GM12878 (cell line): ENCODE measurements at regions not wholly inside any gene's neighbourhood (a gene's known extent, or its start where the extent isn't known, plus 50 kb on each side); places are given as distances from the start of the nearest gene placed in this dataset.

Source experiments
- ATAC-seq: fragments of 200-7000 bp; cut with Tn5 transposase; 3 replicates; pipeline ENCODE4 v1.9.1; 2020; ENCODE audit warnings: mild to moderate bottlenecking, moderate library complexity
- BruUV-seq: library from RNA; stranded (reverse); fragments of 400-500 nt; replicated peaks from 2 replicates; lab custom pipeline; 2021; lab: Mats Ljungman, UMichigan
- CTCF ChIA-PET: fragments of 300-600 bp; sonication (Branson Sonifier 250); formaldehyde crosslinking; extraction: SDS; loops from one replicate; lab custom pipeline; 2021; ENCODE audit warnings: inconsistent platforms; lab: Yijun Ruan, JAX
- POLR2A ChIA-PET: fragments of 350-600 bp; formaldehyde crosslinking; extraction: SDS; loops from one replicate; lab custom pipeline; 2021; ENCODE audit warnings: inconsistent platforms; lab: Charles Lee
- RAD21 ChIA-PET: fragments of 300-600 bp; sonication (Branson Sonifier 250); formaldehyde crosslinking; loops from one replicate; lab custom pipeline; 2023; ENCODE audit warnings: antibody characterized with exemption; ENCODE audit not compliant: unreplicated experiment; lab: Charles Lee
- SMC1A ChIA-PET: fragments of 300-600 bp; sonication (Branson Sonifier 250); formaldehyde crosslinking; loops from one replicate; lab custom pipeline; 2023; ENCODE audit not compliant: unreplicated experiment, uncharacterized antibody; lab: Charles Lee
- DNase-seq: peaks from one replicate; pipeline ENCODE4 v3.0.0-alpha.2; 2011; ENCODE audit warnings: low read depth, low spot score
- FAIRE-seq: peaks from 3 replicates; lab custom pipeline; 2011; peaks lifted over from hg19 to GRCh38; lab: Jason Lieb, UNC
- H2AFZ ChIP-seq: 2 replicates; pipeline ENCODE4 v1.6.0; 2011; ENCODE audit warnings: low read depth, low read length, control low read depth; ENCODE audit not compliant: control insufficient read depth
- H3K27ac ChIP-seq: 2 replicates; pipeline ENCODE4 v1.5.1; 2011; ENCODE audit warnings: control low read depth; ENCODE audit not compliant: control insufficient read depth, insufficient read depth
- H3K27me3 ChIP-seq, 2 experiments: replicated peaks in 1 of 2; 2 replicates each; pipeline versions ENCODE4 v1.6.0 to v1.6.1; 2011; ENCODE audit warnings: low read length in 1 of 2; ENCODE audit not compliant: control insufficient read depth in 2 of 2, insufficient read depth in 2 of 2
- H3K36me3 ChIP-seq, 2 experiments: 2 replicates each; pipeline ENCODE4 v1.5.1; 2011; ENCODE audit warnings: low read length in 1 of 2; ENCODE audit not compliant: control insufficient read depth in 2 of 2, insufficient read depth in 2 of 2
- H3K4me1 ChIP-seq: 2 replicates; pipeline ENCODE4 v1.6.1; 2011; ENCODE audit warnings: mild to moderate bottlenecking, low read length, moderate library complexity, mixed read lengths; ENCODE audit not compliant: control insufficient read depth, insufficient read depth
- H3K4me2 ChIP-seq: 2 replicates; pipeline ENCODE4 v1.6.0; 2011; ENCODE audit warnings: control low read depth; ENCODE audit not compliant: control insufficient read depth, insufficient read depth
- H3K4me3 ChIP-seq: fragments of 200-600 bp; sonication (generic); 2 replicates; pipeline ENCODE4 v1.5.1; 2016
- H3K79me2 ChIP-seq: 2 replicates; pipeline ENCODE4 v1.6.0; 2011; ENCODE audit warnings: low read length; ENCODE audit not compliant: control insufficient read depth, insufficient read depth
- H3K9ac ChIP-seq: 2 replicates; pipeline ENCODE4 v1.8.0; 2011; ENCODE audit warnings: low read length, control low read depth, mixed read lengths; ENCODE audit not compliant: control insufficient read depth, insufficient read depth
- H3K9me3 ChIP-seq: replicated peaks from 3 replicates; pipeline ENCODE4 v1.5.1; 2011; ENCODE audit warnings: mild to moderate bottlenecking, low read length; ENCODE audit not compliant: control insufficient read depth, insufficient read depth
- H4K20me1 ChIP-seq: 2 replicates; pipeline ENCODE4 v1.6.0; 2011; ENCODE audit not compliant: control insufficient read depth, insufficient read depth
- BRCA1 ChIP-seq: IDR thresholded peaks from 2 replicates; pipeline ENCODE4 v1.6.1; 2011; ENCODE audit warnings: low read depth, low read length, improper control_type of control experiment
- CEBPB ChIP-seq, 2 experiments: fragments of 150-350 bp in 1 of 2; IDR thresholded peaks; 2 replicates each; pipeline ENCODE4 v1.6.1; 2012 to 2014; ENCODE audit warnings: low read depth in 2 of 2, low read length in 2 of 2, borderline replicate concordance in 1 of 2, inconsistent platforms in 1 of 2
- CREM ChIP-seq: IDR thresholded peaks from 2 replicates; pipeline ENCODE4 v1.6.1; 2014; ENCODE audit warnings: antibody characterized with exemption, low read depth
- EED ChIP-seq: sonication (generic); IDR thresholded peaks from 2 replicates; pipeline ENCODE4 v1.6.1; 2016; ENCODE audit warnings: antibody characterized with exemption, low read depth
- EP300 ChIP-seq, 2 experiments: fragments of 150-350 bp in 1 of 2; IDR thresholded peaks; 2 replicates each; pipeline ENCODE4 v1.6.1; 2011 to 2012; ENCODE audit warnings: low read depth in 2 of 2, low read length in 2 of 2, borderline replicate concordance in 1 of 2, improper control_type of control experiment in 1 of 2, inconsistent platforms in 1 of 2; ENCODE audit not compliant: control insufficient read depth in 1 of 2
- FOXM1 ChIP-seq: IDR thresholded peaks from 2 replicates; pipeline ENCODE4 v1.6.1; 2012; ENCODE audit warnings: low read depth, mild to moderate bottlenecking, inconsistent platforms, low read length, moderate library complexity
- GATAD2B ChIP-seq: fragments of 450-650 bp; conservative IDR thresholded peaks from 2 replicates; pipeline ENCODE4 v1.6.1; 2017; ENCODE audit warnings: low read depth, mild to moderate bottlenecking, moderate library complexity
- IKZF2 ChIP-seq, 2 experiments: fragments of 450-650 bp; IDR thresholded peaks; 2 replicates each; pipeline ENCODE4 v1.6.1; 2017; ENCODE audit warnings: mild to moderate bottlenecking in 2 of 2, moderate library complexity in 2 of 2
- KDM1A ChIP-seq: fragments of 200-600 bp; sonication (generic); IDR thresholded peaks from 2 replicates; pipeline ENCODE4 v1.6.1; 2016; ENCODE audit warnings: borderline replicate concordance
- MYC ChIP-seq: IDR thresholded peaks from 2 replicates; pipeline ENCODE4 v1.6.1; 2011; ENCODE audit warnings: mild to moderate bottlenecking, low read length, moderate library complexity, inconsistent platforms; ENCODE audit not compliant: insufficient read depth, insufficient replicate concordance, insufficient read length, severe bottlenecking
- NFIC ChIP-seq: IDR thresholded peaks from 2 replicates; pipeline ENCODE4 v1.6.1; 2012; ENCODE audit warnings: low read depth, mild to moderate bottlenecking, inconsistent platforms, low read length, moderate library complexity
- PAX5 ChIP-seq: IDR thresholded peaks from 2 replicates; pipeline ENCODE4 v1.6.1; 2011; ENCODE audit warnings: low read depth, low read length, borderline replicate concordance
- RAD21 ChIP-seq: IDR thresholded peaks from 2 replicates; pipeline ENCODE4 v1.6.1; 2011; ENCODE audit warnings: mild to moderate bottlenecking, low read depth, low read length, moderate library complexity; ENCODE audit not compliant: insufficient read depth
- RB1 ChIP-seq: fragments of 450-650 bp; formaldehyde crosslinking; IDR thresholded peaks from 2 replicates; pipeline ENCODE4 v1.6.1; 2017; ENCODE audit warnings: mild to moderate bottlenecking, borderline replicate concordance
- ZBED1 ChIP-seq: IDR thresholded peaks from 2 replicates; pipeline ENCODE4 v1.6.1; 2016; ENCODE audit warnings: borderline replicate concordance
- ZNF207 ChIP-seq: fragments of 450-650 bp; IDR thresholded peaks from 2 replicates; pipeline ENCODE4 v1.6.1; 2014; ENCODE audit warnings: antibody characterized with exemption, mild to moderate bottlenecking, borderline replicate concordance
- ZNF24 ChIP-seq: fragments of 450-650 bp; IDR thresholded peaks from 2 replicates; pipeline ENCODE4 v1.6.1; 2017; ENCODE audit warnings: antibody characterized with exemption, mild to moderate bottlenecking
- ZNF384 ChIP-seq: IDR thresholded peaks from 2 replicates; pipeline ENCODE4 v1.6.1; 2012; ENCODE audit warnings: low read depth, mild to moderate bottlenecking, low read length, improper control_type of control experiment, borderline replicate concordance
- WGBS: methylation state at CpG from one replicate; pipeline ENCODE4 v1.1.6; 2016; ENCODE audit warnings: low lambda C conversion rate; ENCODE audit not compliant: insufficient replicate concordance, insufficient coverage; ENCODE audit errors: missing lambda C conversion rate; 5-methylcytosine and 5-hydroxymethylcytosine counted together
- in situ Hi-C: fragments of 300-500 bp; cut with MboI; formaldehyde crosslinking; loops from 9 replicates; pipeline ENCODE4 v1.14.3; 2018; ENCODE audit warnings: mixed read lengths
- intact Hi-C: fragments of 100-400 bp; cut with micrococcal nuclease; formaldehyde crosslinking; loops from one replicate; pipeline ENCODE4 v1.14.2; 2022; ENCODE audit not compliant: unreplicated experiment
- TF ChIP-seq, protein P1 (sequence below): IDR thresholded peaks from 2 replicates; pipeline ENCODE4 v1.6.1; 2012; ENCODE audit warnings: mild to moderate bottlenecking, low read depth, low read length
- TF ChIP-seq, protein P2 (sequence below): fragments of 450-650 bp; IDR thresholded peaks from 2 replicates; pipeline ENCODE4 v1.6.1; 2017; ENCODE audit warnings: antibody characterized with exemption, mild to moderate bottlenecking, moderate library complexity

DNA sequence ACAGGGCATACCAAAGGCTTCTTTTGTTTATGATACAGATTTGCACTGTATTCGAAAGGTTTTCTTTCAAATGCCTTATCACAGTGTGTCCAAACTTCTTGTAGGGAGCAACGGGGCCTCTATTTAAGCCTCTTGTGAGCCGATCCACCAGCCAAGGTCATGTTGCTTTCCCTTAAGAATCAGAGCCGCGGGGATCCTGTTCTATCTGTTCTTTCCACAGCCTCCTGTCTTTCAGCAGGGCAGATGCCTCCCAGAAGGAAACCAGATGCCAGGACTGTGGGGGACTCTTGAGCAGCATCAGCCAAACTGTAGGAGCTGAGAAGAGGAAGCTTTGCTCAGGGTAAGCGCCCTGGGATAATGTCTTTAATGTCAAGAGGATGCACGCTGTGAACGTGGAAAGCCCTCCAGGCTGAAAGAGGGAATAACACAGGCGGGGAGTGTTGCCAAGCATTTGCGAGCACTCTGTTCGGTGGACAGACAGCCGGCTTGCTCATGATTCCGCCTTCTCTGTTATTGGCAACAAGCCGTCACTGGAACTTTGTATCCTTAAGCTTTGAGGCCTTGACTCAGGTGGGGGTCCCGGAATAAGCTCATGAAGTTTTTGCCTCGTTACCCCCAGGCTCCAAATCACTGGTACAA is 279.8 kb upstream of the FRG1 start:
- SMC1A ChIA-PET, result no interaction called here
- RAD21 ChIA-PET, result no interaction called here
- no peaks in the 10 kb centered on the region for H3K27me3 ChIP-seq
- no peaks in the 10 kb centered on the region for H3K36me3 ChIP-seq
- 47% methylated on average over 16 of the region's 16 CpGs for WGBS
- POLR2A ChIA-PET, result no interaction called here
- no peak for TF ChIP-seq RAD21
- no peak for TF ChIP-seq CEBPB (IDR thresholded peaks at IDR 0.05; ENCODE audit: borderline replicate concordance in 1 of 2, low read depth in 2 of 2, low read length in 2 of 2)
- TF ChIP-seq PAX5, result no peak
- TF ChIP-seq IKZF2 (IDR thresholded peaks at IDR 0.05), result no peak
- no peak for TF ChIP-seq RB1
- TF ChIP-seq BRCA1, result no peak
- no peak for TF ChIP-seq ZNF24
- no peak for TF ChIP-seq ZBED1
- TF ChIP-seq MYC, result no peak
- TF ChIP-seq, protein P1, sequence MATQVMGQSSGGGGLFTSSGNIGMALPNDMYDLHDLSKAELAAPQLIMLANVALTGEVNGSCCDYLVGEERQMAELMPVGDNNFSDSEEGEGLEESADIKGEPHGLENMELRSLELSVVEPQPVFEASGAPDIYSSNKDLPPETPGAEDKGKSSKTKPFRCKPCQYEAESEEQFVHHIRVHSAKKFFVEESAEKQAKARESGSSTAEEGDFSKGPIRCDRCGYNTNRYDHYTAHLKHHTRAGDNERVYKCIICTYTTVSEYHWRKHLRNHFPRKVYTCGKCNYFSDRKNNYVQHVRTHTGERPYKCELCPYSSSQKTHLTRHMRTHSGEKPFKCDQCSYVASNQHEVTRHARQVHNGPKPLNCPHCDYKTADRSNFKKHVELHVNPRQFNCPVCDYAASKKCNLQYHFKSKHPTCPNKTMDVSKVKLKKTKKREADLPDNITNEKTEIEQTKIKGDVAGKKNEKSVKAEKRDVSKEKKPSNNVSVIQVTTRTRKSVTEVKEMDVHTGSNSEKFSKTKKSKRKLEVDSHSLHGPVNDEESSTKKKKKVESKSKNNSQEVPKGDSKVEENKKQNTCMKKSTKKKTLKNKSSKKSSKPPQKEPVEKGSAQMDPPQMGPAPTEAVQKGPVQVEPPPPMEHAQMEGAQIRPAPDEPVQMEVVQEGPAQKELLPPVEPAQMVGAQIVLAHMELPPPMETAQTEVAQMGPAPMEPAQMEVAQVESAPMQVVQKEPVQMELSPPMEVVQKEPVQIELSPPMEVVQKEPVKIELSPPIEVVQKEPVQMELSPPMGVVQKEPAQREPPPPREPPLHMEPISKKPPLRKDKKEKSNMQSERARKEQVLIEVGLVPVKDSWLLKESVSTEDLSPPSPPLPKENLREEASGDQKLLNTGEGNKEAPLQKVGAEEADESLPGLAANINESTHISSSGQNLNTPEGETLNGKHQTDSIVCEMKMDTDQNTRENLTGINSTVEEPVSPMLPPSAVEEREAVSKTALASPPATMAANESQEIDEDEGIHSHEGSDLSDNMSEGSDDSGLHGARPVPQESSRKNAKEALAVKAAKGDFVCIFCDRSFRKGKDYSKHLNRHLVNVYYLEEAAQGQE, result no peak
- no peak for TF ChIP-seq GATAD2B
- TF ChIP-seq KDM1A, result no peak
- TF ChIP-seq NFIC, result no peak
- no peak for TF ChIP-seq EP300 (IDR thresholded peaks at IDR 0.05; ENCODE audit: borderline replicate concordance in 1 of 2, control insufficient read depth in 1 of 2, low read depth in 2 of 2, low read length in 2 of 2)
- TF ChIP-seq, protein P2, sequence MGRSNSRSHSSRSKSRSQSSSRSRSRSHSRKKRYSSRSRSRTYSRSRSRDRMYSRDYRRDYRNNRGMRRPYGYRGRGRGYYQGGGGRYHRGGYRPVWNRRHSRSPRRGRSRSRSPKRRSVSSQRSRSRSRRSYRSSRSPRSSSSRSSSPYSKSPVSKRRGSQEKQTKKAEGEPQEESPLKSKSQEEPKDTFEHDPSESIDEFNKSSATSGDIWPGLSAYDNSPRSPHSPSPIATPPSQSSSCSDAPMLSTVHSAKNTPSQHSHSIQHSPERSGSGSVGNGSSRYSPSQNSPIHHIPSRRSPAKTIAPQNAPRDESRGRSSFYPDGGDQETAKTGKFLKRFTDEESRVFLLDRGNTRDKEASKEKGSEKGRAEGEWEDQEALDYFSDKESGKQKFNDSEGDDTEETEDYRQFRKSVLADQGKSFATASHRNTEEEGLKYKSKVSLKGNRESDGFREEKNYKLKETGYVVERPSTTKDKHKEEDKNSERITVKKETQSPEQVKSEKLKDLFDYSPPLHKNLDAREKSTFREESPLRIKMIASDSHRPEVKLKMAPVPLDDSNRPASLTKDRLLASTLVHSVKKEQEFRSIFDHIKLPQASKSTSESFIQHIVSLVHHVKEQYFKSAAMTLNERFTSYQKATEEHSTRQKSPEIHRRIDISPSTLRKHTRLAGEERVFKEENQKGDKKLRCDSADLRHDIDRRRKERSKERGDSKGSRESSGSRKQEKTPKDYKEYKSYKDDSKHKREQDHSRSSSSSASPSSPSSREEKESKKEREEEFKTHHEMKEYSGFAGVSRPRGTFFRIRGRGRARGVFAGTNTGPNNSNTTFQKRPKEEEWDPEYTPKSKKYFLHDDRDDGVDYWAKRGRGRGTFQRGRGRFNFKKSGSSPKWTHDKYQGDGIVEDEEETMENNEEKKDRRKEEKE, result no peak
- no peak for TF ChIP-seq CREM
- no peak for TF ChIP-seq ZNF384
- no peak for TF ChIP-seq EED
- TF ChIP-seq ZNF207, result no peak
- TF ChIP-seq FOXM1, result no peak
- H3K9ac ChIP-seq, result no peak overlapping the region
- H3K4me2 ChIP-seq, result no peak overlapping the region
- no peaks in the 10 kb centered on the region for H3K79me2 ChIP-seq
- ATAC-seq, result no peak
- H2AFZ ChIP-seq, result no peak overlapping the region
- no peak for DNase-seq
- no peaks in the 10 kb centered on the region for H3K9me3 ChIP-seq
- no peak overlapping the region for H3K4me3 ChIP-seq
- no TSS peak for BruUV-seq
- CTCF ChIA-PET, result no interaction called here
- in situ Hi-C loops (no loop called here), intact Hi-C loops (no loop called here)
- no peaks in the 10 kb centered on the region for H4K20me1 ChIP-seq
- no peak overlapping the region for H3K27ac ChIP-seq
- no peak for FAIRE-seq
- H3K4me1 ChIP-seq, result no peaks in the 10 kb centered on the region
